ENCODE measurements at regions not wholly inside any gene's neighbourhood (a gene's known extent, or its start where the extent isn't known, plus 50 kb on each side); places are given as distances from the start of the nearest gene placed in this dataset.

DNA sequence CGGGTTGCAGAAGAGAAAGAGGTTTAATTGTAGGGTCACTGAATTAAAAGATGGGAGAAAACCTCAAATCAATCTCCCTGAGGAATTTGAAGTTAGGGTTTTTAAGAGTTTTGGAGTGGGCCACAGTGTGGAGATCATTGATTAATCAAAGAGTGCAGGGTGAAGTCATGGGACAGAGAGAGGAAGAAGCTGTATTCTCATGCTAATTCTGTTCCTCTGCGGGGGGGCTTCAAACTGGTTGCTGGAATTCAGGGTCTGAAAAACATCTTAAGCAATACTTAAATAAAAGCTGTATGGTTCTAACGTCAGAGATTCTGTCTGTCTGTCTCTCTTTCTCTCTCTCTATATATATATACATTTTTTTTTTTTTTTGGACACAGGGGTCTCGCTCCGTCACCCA is 169.8 kb upstream of the SPATS2L start:
- TF ChIP-seq, protein P1, sequence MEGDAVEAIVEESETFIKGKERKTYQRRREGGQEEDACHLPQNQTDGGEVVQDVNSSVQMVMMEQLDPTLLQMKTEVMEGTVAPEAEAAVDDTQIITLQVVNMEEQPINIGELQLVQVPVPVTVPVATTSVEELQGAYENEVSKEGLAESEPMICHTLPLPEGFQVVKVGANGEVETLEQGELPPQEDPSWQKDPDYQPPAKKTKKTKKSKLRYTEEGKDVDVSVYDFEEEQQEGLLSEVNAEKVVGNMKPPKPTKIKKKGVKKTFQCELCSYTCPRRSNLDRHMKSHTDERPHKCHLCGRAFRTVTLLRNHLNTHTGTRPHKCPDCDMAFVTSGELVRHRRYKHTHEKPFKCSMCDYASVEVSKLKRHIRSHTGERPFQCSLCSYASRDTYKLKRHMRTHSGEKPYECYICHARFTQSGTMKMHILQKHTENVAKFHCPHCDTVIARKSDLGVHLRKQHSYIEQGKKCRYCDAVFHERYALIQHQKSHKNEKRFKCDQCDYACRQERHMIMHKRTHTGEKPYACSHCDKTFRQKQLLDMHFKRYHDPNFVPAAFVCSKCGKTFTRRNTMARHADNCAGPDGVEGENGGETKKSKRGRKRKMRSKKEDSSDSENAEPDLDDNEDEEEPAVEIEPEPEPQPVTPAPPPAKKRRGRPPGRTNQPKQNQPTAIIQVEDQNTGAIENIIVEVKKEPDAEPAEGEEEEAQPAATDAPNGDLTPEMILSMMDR (IDR thresholded peaks at IDR 0.05): no peak
- TF ChIP-seq POLR2A (IDR thresholded peaks at IDR 0.05): no peak
